WTC11 (cell line): ENCODE measurements at regions not wholly inside any gene's neighbourhood (a gene's known extent, or its start where the extent isn't known, plus 50 kb on each side); places are given as distances from the start of the nearest gene placed in this dataset.

Source experiments
- ATF6 ChIP-seq: sonication (generic); formaldehyde crosslinking; IDR thresholded peaks from 2 replicates; pipeline ENCODE4 v1.8.1; 2023; ENCODE audit warnings: mild to moderate bottlenecking, missing genetic modification reagents
- FOXP1 ChIP-seq: sonication (generic); formaldehyde crosslinking; IDR thresholded peaks from 2 replicates; pipeline ENCODE4 v1.8.0; 2022; ENCODE audit warnings: missing genetic modification reagents, mild to moderate bottlenecking, moderate library complexity, borderline replicate concordance
- JUN ChIP-seq: sonication (generic); formaldehyde crosslinking; IDR thresholded peaks from 2 replicates; pipeline ENCODE4 v1.8.0; 2023; ENCODE audit warnings: mild to moderate bottlenecking, missing genetic modification reagents
- MAX ChIP-seq: sonication (generic); formaldehyde crosslinking; IDR thresholded peaks from 2 replicates; pipeline ENCODE4 v1.8.0; 2022; ENCODE audit warnings: mild to moderate bottlenecking, missing genetic modification reagents
- NR2C2 ChIP-seq: sonication (generic); formaldehyde crosslinking; IDR thresholded peaks from 2 replicates; pipeline ENCODE4 v1.8.0; 2022; ENCODE audit warnings: mild to moderate bottlenecking, missing genetic modification reagents
- SMAD3 ChIP-seq: sonication (generic); formaldehyde crosslinking; IDR thresholded peaks from 2 replicates; pipeline ENCODE4 v1.8.0; 2022; ENCODE audit warnings: missing genetic modification reagents, mild to moderate bottlenecking, borderline replicate concordance
- TF ChIP-seq, protein P1 (sequence below): fragments of 200-600 bp; IDR thresholded peaks from 2 replicates; pipeline ENCODE4 v1.8.0; 2022; ENCODE audit warnings: antibody characterized with exemption
- TF ChIP-seq, protein P2 (sequence below): sonication (generic); formaldehyde crosslinking; IDR thresholded peaks from 2 replicates; pipeline ENCODE4 v1.8.1; 2023; ENCODE audit warnings: mild to moderate bottlenecking, moderate library complexity, missing genetic modification reagents
- TF ChIP-seq, protein P3 (sequence below): sonication (generic); formaldehyde crosslinking; IDR thresholded peaks from 2 replicates; pipeline ENCODE4 v1.8.1; 2023; ENCODE audit warnings: mild to moderate bottlenecking, missing genetic modification reagents, moderate library complexity

DNA sequence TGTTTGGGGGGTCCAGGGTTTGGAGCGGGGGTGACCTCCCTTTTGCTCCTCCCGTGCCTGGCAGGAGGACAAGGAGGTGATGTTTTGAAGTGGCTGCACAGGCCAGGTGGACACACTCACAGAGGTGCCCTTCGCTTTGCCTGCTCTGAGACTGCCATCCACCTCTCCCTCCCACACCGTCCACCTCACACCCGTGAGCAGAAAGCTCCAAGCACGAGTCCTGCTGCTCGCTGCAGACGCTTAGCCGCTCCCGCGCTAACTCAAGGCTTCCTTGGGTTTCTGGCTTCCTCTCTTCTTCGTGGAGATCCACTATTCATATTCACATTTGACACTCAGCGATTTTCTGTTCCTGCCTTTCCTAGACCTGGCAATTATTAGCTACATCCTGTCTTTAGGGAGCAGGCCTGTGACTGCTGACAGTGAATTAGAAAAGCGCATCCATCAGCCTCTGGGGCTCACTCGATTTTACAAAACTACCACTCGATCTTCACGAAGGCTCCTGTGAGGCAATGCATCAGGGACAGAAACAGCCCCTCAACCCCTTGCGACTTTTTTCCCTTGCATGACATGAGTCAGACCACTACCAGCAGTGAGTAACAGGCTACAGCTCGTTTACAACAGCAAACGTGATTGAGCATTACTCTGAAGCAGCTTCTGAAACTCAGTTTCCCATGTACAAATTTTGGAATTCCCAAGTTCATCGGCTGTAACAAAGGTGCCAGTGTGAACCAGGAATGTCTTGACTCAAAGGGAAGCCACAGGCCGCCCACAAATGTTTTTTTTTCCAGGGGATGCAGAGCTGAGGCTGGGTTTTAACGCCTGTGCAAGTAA is 238.7 kb upstream of the SOX11 start:
- TF ChIP-seq, protein P1, sequence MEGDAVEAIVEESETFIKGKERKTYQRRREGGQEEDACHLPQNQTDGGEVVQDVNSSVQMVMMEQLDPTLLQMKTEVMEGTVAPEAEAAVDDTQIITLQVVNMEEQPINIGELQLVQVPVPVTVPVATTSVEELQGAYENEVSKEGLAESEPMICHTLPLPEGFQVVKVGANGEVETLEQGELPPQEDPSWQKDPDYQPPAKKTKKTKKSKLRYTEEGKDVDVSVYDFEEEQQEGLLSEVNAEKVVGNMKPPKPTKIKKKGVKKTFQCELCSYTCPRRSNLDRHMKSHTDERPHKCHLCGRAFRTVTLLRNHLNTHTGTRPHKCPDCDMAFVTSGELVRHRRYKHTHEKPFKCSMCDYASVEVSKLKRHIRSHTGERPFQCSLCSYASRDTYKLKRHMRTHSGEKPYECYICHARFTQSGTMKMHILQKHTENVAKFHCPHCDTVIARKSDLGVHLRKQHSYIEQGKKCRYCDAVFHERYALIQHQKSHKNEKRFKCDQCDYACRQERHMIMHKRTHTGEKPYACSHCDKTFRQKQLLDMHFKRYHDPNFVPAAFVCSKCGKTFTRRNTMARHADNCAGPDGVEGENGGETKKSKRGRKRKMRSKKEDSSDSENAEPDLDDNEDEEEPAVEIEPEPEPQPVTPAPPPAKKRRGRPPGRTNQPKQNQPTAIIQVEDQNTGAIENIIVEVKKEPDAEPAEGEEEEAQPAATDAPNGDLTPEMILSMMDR, result no peak
- TF ChIP-seq, protein P2, sequence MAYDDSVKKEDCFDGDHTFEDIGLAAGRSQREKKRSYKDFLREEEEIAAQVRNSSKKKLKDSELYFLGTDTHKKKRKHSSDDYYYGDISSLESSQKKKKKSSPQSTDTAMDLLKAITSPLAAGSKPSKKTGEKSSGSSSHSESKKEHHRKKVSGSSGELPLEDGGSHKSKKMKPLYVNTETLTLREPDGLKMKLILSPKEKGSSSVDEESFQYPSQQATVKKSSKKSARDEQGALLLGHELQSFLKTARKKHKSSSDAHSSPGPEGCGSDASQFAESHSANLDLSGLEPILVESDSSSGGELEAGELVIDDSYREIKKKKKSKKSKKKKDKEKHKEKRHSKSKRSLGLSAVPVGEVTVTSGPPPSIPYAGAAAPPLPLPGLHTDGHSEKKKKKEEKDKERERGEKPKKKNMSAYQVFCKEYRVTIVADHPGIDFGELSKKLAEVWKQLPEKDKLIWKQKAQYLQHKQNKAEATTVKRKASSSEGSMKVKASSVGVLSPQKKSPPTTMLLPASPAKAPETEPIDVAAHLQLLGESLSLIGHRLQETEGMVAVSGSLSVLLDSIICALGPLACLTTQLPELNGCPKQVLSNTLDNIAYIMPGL (CRISPR knock-in tag), result no peak
- TF ChIP-seq FOXP1 (CRISPR knock-in tag) (no peak), JUN (CRISPR knock-in tag) (no peak), ATF6 (no peak), MAX (CRISPR knock-in tag) (no peak), SMAD3 (CRISPR knock-in tag) (no peak), NR2C2 (CRISPR knock-in tag) (no peak)
- TF ChIP-seq, protein P3, sequence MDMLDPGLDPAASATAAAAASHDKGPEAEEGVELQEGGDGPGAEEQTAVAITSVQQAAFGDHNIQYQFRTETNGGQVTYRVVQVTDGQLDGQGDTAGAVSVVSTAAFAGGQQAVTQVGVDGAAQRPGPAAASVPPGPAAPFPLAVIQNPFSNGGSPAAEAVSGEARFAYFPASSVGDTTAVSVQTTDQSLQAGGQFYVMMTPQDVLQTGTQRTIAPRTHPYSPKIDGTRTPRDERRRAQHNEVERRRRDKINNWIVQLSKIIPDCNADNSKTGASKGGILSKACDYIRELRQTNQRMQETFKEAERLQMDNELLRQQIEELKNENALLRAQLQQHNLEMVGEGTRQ (CRISPR knock-in tag), result no peak
